WTC11 (cell line): ENCODE measurements at regions not wholly inside any gene's neighbourhood (a gene's known extent, or its start where the extent isn't known, plus 50 kb on each side); places are given as distances from the start of the nearest gene placed in this dataset.

Experiments
- EMX1 ChIP-seq: fragments of 250-450 bp; sonication (Bioruptor Pico); IDR thresholded peaks from 2 replicates; pipeline ENCODE4 v1.8.0; 2021; ENCODE audit warnings: mild to moderate bottlenecking
- FOXP1 ChIP-seq: sonication (generic); formaldehyde crosslinking; IDR thresholded peaks from 2 replicates; pipeline ENCODE4 v1.8.0; 2022; ENCODE audit warnings: missing genetic modification reagents, mild to moderate bottlenecking, moderate library complexity, borderline replicate concordance
- FOXP4 ChIP-seq: sonication (generic); formaldehyde crosslinking; IDR thresholded peaks from 2 replicates; pipeline ENCODE4 v1.8.0; 2022; ENCODE audit warnings: mild to moderate bottlenecking, missing genetic modification reagents
- IRF2 ChIP-seq: sonication (generic); formaldehyde crosslinking; IDR thresholded peaks from 2 replicates; pipeline ENCODE4 v1.8.0; 2022; ENCODE audit warnings: low read depth, missing genetic modification reagents, borderline replicate concordance
- JUN ChIP-seq: sonication (generic); formaldehyde crosslinking; IDR thresholded peaks from 2 replicates; pipeline ENCODE4 v1.8.0; 2023; ENCODE audit warnings: mild to moderate bottlenecking, missing genetic modification reagents
- MYBL2 ChIP-seq: sonication (generic); formaldehyde crosslinking; IDR thresholded peaks from 2 replicates; pipeline ENCODE4 v1.8.1; 2023; ENCODE audit warnings: mild to moderate bottlenecking, moderate library complexity, missing genetic modification reagents
- NR2C2 ChIP-seq: sonication (generic); formaldehyde crosslinking; IDR thresholded peaks from 2 replicates; pipeline ENCODE4 v1.8.0; 2022; ENCODE audit warnings: mild to moderate bottlenecking, missing genetic modification reagents
- ZNF416 ChIP-seq: fragments of 250-450 bp; sonication (Bioruptor Pico); IDR thresholded peaks from 2 replicates; pipeline ENCODE4 v1.9.0; 2021; ENCODE audit warnings: mild to moderate bottlenecking, inconsistent platforms
- TF ChIP-seq, protein P1 (sequence below): fragments of 200-600 bp; IDR thresholded peaks from 2 replicates; pipeline ENCODE4 v1.8.0; 2022; ENCODE audit warnings: antibody characterized with exemption
- TF ChIP-seq, protein P2 (sequence below): fragments of 250-450 bp; sonication (Bioruptor Pico); IDR thresholded peaks from 2 replicates; pipeline ENCODE4 v1.9.0; 2021; ENCODE audit warnings: mild to moderate bottlenecking, borderline replicate concordance
- TF ChIP-seq, protein P3 (sequence below): sonication (generic); formaldehyde crosslinking; IDR thresholded peaks from 2 replicates; pipeline ENCODE4 v1.8.1; 2023; ENCODE audit warnings: mild to moderate bottlenecking, missing genetic modification reagents
- TF ChIP-seq, protein P4 (sequence below): sonication (generic); formaldehyde crosslinking; IDR thresholded peaks from 2 replicates; pipeline ENCODE4 v1.8.1; 2023; ENCODE audit warnings: mild to moderate bottlenecking, moderate library complexity, missing genetic modification reagents

- no peak for TF ChIP-seq EMX1
- TF ChIP-seq FOXP4 (CRISPR knock-in tag), result no peak
- TF ChIP-seq, protein P1, sequence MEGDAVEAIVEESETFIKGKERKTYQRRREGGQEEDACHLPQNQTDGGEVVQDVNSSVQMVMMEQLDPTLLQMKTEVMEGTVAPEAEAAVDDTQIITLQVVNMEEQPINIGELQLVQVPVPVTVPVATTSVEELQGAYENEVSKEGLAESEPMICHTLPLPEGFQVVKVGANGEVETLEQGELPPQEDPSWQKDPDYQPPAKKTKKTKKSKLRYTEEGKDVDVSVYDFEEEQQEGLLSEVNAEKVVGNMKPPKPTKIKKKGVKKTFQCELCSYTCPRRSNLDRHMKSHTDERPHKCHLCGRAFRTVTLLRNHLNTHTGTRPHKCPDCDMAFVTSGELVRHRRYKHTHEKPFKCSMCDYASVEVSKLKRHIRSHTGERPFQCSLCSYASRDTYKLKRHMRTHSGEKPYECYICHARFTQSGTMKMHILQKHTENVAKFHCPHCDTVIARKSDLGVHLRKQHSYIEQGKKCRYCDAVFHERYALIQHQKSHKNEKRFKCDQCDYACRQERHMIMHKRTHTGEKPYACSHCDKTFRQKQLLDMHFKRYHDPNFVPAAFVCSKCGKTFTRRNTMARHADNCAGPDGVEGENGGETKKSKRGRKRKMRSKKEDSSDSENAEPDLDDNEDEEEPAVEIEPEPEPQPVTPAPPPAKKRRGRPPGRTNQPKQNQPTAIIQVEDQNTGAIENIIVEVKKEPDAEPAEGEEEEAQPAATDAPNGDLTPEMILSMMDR, result no peak
- TF ChIP-seq ZNF416 (CRISPR knock-in tag), result no peak
- TF ChIP-seq MYBL2 (CRISPR knock-in tag), result no peak
- TF ChIP-seq FOXP1 (CRISPR knock-in tag), result no peak
- TF ChIP-seq IRF2 (CRISPR knock-in tag), result no peak
- TF ChIP-seq, protein P2, sequence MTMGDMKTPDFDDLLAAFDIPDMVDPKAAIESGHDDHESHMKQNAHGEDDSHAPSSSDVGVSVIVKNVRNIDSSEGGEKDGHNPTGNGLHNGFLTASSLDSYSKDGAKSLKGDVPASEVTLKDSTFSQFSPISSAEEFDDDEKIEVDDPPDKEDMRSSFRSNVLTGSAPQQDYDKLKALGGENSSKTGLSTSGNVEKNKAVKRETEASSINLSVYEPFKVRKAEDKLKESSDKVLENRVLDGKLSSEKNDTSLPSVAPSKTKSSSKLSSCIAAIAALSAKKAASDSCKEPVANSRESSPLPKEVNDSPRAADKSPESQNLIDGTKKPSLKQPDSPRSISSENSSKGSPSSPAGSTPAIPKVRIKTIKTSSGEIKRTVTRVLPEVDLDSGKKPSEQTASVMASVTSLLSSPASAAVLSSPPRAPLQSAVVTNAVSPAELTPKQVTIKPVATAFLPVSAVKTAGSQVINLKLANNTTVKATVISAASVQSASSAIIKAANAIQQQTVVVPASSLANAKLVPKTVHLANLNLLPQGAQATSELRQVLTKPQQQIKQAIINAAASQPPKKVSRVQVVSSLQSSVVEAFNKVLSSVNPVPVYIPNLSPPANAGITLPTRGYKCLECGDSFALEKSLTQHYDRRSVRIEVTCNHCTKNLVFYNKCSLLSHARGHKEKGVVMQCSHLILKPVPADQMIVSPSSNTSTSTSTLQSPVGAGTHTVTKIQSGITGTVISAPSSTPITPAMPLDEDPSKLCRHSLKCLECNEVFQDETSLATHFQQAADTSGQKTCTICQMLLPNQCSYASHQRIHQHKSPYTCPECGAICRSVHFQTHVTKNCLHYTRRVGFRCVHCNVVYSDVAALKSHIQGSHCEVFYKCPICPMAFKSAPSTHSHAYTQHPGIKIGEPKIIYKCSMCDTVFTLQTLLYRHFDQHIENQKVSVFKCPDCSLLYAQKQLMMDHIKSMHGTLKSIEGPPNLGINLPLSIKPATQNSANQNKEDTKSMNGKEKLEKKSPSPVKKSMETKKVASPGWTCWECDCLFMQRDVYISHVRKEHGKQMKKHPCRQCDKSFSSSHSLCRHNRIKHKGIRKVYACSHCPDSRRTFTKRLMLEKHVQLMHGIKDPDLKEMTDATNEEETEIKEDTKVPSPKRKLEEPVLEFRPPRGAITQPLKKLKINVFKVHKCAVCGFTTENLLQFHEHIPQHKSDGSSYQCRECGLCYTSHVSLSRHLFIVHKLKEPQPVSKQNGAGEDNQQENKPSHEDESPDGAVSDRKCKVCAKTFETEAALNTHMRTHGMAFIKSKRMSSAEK, result no peak
- TF ChIP-seq JUN (CRISPR knock-in tag), result no peak
- no peak for TF ChIP-seq NR2C2 (CRISPR knock-in tag)
- TF ChIP-seq, protein P3, sequence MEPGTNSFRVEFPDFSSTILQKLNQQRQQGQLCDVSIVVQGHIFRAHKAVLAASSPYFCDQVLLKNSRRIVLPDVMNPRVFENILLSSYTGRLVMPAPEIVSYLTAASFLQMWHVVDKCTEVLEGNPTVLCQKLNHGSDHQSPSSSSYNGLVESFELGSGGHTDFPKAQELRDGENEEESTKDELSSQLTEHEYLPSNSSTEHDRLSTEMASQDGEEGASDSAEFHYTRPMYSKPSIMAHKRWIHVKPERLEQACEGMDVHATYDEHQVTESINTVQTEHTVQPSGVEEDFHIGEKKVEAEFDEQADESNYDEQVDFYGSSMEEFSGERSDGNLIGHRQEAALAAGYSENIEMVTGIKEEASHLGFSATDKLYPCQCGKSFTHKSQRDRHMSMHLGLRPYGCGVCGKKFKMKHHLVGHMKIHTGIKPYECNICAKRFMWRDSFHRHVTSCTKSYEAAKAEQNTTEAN, result no peak
- TF ChIP-seq, protein P4, sequence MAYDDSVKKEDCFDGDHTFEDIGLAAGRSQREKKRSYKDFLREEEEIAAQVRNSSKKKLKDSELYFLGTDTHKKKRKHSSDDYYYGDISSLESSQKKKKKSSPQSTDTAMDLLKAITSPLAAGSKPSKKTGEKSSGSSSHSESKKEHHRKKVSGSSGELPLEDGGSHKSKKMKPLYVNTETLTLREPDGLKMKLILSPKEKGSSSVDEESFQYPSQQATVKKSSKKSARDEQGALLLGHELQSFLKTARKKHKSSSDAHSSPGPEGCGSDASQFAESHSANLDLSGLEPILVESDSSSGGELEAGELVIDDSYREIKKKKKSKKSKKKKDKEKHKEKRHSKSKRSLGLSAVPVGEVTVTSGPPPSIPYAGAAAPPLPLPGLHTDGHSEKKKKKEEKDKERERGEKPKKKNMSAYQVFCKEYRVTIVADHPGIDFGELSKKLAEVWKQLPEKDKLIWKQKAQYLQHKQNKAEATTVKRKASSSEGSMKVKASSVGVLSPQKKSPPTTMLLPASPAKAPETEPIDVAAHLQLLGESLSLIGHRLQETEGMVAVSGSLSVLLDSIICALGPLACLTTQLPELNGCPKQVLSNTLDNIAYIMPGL, result no peak
Measured at GRCh38 chr1:222911866-222912265, 97.0 kb downstream of the DISP1 start.
